IMR-90 (cell line): ENCODE measurements at regions not wholly inside any gene's neighbourhood (a gene's known extent, or its start where the extent isn't known, plus 50 kb on each side); places are given as distances from the start of the nearest gene placed in this dataset.

Source experiments
- ATAC-seq: fragments of 200-7000 bp; cut with Tn5 transposase; 2 replicates; pipeline ENCODE4 v1.9.1; 2020; ENCODE audit warnings: low read depth, mild to moderate bottlenecking, moderate library complexity
- BruUV-seq: library from RNA; stranded (reverse); fragments of 400-500 nt; replicated peaks from 2 replicates; lab custom pipeline; 2021; lab: Mats Ljungman, UMichigan
- CTCF ChIA-PET: fragments of 300-600 bp; formaldehyde crosslinking; extraction: SDS; loops from one replicate; lab custom pipeline; 2021; ENCODE audit warnings: antibody characterized with exemption; lab: Yijun Ruan, JAX
- POLR2A ChIA-PET: fragments of 300-600 bp; sonication (Branson Sonifier 250); formaldehyde crosslinking; loops from one replicate; lab custom pipeline; 2022; ENCODE audit warnings: antibody characterized with exemption; ENCODE audit not compliant: unreplicated experiment; lab: Charles Lee
- DNase-seq: peaks from one replicate; pipeline ENCODE4 v3.0.0; 2013
- H2AFZ ChIP-seq: replicated peaks from 2 replicates; pipeline ENCODE3; 2013; ENCODE audit warnings: low read length, mild to moderate bottlenecking; ENCODE audit not compliant: poor library complexity
- H2AK5ac ChIP-seq: 2 replicates; pipeline ENCODE4 v1.6.1; 2013; ENCODE audit warnings: low read depth, low read length, inconsistent platforms
- H2AK9ac ChIP-seq: replicated peaks from 2 replicates; pipeline ENCODE3; 2013; ENCODE audit warnings: mild to moderate bottlenecking, low read depth, low read length, moderate library complexity; ENCODE audit not compliant: poor library complexity
- H2BK120ac ChIP-seq: 2 replicates; pipeline ENCODE4 v1.6.1; 2013; ENCODE audit warnings: low read depth, low read length, inconsistent platforms
- H2BK15ac ChIP-seq: 3 replicates; pipeline ENCODE4 v1.6.1; 2013; ENCODE audit warnings: low read depth, low read length, inconsistent platforms
- H2BK20ac ChIP-seq: 2 replicates; pipeline ENCODE4 v1.6.1; 2013; ENCODE audit warnings: low read depth, mild to moderate bottlenecking, inconsistent platforms, low read length, moderate library complexity
- H2BK5ac ChIP-seq: 2 replicates; pipeline ENCODE4 v1.6.1; 2013; ENCODE audit warnings: mild to moderate bottlenecking, low read depth, low read length, inconsistent platforms; ENCODE audit not compliant: poor library complexity, severe bottlenecking
- H3K14ac ChIP-seq: replicated peaks from 2 replicates; pipeline ENCODE4 v1.6.1; 2013; ENCODE audit warnings: low read depth, low read length, inconsistent platforms
- H3K18ac ChIP-seq: 2 replicates; pipeline ENCODE4 v1.6.1; 2013; ENCODE audit warnings: low read depth, low read length, control low read depth
- H3K23ac ChIP-seq: 2 replicates; pipeline ENCODE4 v1.6.1; 2013; ENCODE audit warnings: low read depth, low read length, inconsistent platforms
- H3K27ac ChIP-seq: 2 replicates; pipeline ENCODE4 v1.5.1; 2013; ENCODE audit warnings: mild to moderate bottlenecking, control low read depth, low read length; ENCODE audit not compliant: insufficient read depth
- H3K27me3 ChIP-seq: 2 replicates; pipeline ENCODE4 v1.6.1; 2013; ENCODE audit warnings: low read length; ENCODE audit not compliant: control insufficient read depth, insufficient read depth
- H3K36me3 ChIP-seq: 2 replicates; pipeline ENCODE4 v1.6.1; 2013; ENCODE audit warnings: low read length, mixed read lengths; ENCODE audit not compliant: control insufficient read depth, insufficient read depth
- H3K4ac ChIP-seq: 2 replicates; pipeline ENCODE4 v1.6.1; 2013; ENCODE audit warnings: low read depth, low read length, inconsistent platforms
- H3K4me1 ChIP-seq: 2 replicates; pipeline ENCODE4 v1.6.1; 2013; ENCODE audit warnings: low read length, mixed read lengths; ENCODE audit not compliant: control insufficient read depth, insufficient read depth
- H3K4me2 ChIP-seq: 2 replicates; pipeline ENCODE4 v1.6.1; 2013; ENCODE audit warnings: low read depth, mild to moderate bottlenecking, control low read depth, low read length, moderate library complexity
- H3K4me3 ChIP-seq: 2 replicates; pipeline ENCODE4 v1.5.1; 2013; ENCODE audit warnings: low read depth, mild to moderate bottlenecking, control low read depth, low read length, moderate library complexity; ENCODE audit not compliant: insufficient read depth
- H3K56ac ChIP-seq: 2 replicates; pipeline ENCODE4 v1.6.1; 2013; ENCODE audit warnings: low read length, inconsistent platforms; ENCODE audit not compliant: insufficient read depth; ENCODE audit errors: extremely low read depth
- H3K79me1 ChIP-seq, 2 experiments: 2 replicates each; pipeline ENCODE4 v1.6.1; 2013; ENCODE audit warnings: low read length in 2 of 2, inconsistent platforms in 1 of 2, low read depth in 1 of 2
- H3K9ac ChIP-seq: 2 replicates; pipeline ENCODE4 v1.6.1; 2013; ENCODE audit warnings: low read depth, low read length, control low read depth
- H3K9me1 ChIP-seq: 2 replicates; pipeline ENCODE4 v1.6.1; 2013; ENCODE audit warnings: low read length, inconsistent platforms; ENCODE audit not compliant: insufficient read depth
- H3K9me3 ChIP-seq: 2 replicates; pipeline ENCODE4 v1.6.1; 2013; ENCODE audit warnings: low read length; ENCODE audit not compliant: control insufficient read depth, insufficient read depth
- H4K20me1 ChIP-seq: 2 replicates; pipeline ENCODE4 v1.6.1; 2013; ENCODE audit warnings: low read length, inconsistent platforms; ENCODE audit not compliant: insufficient read depth
- H4K5ac ChIP-seq: 2 replicates; pipeline ENCODE4 v1.6.1; 2013; ENCODE audit warnings: mild to moderate bottlenecking, low read depth, low read length, control low read depth
- H4K8ac ChIP-seq, 2 experiments: 2 replicates each; pipeline ENCODE4 v1.6.1; 2013; ENCODE audit warnings: low read depth in 2 of 2, low read length in 2 of 2, control low read depth in 1 of 2, inconsistent platforms in 1 of 2
- H4K91ac ChIP-seq: 2 replicates; pipeline ENCODE4 v1.6.1; 2013; ENCODE audit warnings: low read depth, low read length, inconsistent platforms; ENCODE audit not compliant: insufficient read depth
- BHLHE40 ChIP-seq: fragments of 150-350 bp; IDR thresholded peaks from 2 replicates; pipeline ENCODE4 v1.6.1; 2016; ENCODE audit warnings: mild to moderate bottlenecking, low read depth, low read length
- CEBPB ChIP-seq: IDR thresholded peaks from 2 replicates; pipeline ENCODE4 v1.6.1; 2012; ENCODE audit warnings: low read depth, low read length, improper control_type of control experiment
- CTCF ChIP-seq: conservative IDR thresholded peaks from 2 replicates; pipeline ENCODE4 v1.5.1; 2012; ENCODE audit warnings: mild to moderate bottlenecking, low read depth, low read length, improper control_type of control experiment
- FOS ChIP-seq: fragments of 150-350 bp; IDR thresholded peaks from 2 replicates; pipeline ENCODE4 v1.6.1; 2016; ENCODE audit warnings: low read depth, low read length
- MAFK ChIP-seq: IDR thresholded peaks from 2 replicates; pipeline ENCODE4 v1.6.1; 2012; ENCODE audit warnings: low read depth, low read length, improper control_type of control experiment
- MXI1 ChIP-seq: IDR thresholded peaks from 2 replicates; pipeline ENCODE4 v1.6.1; 2012; ENCODE audit warnings: low read depth, mild to moderate bottlenecking, low read length, moderate library complexity, borderline replicate concordance
- POLR2A ChIP-seq: IDR thresholded peaks from 2 replicates; pipeline ENCODE4 v1.6.1; 2012; ENCODE audit warnings: mild to moderate bottlenecking, low read depth, low read length
- RAD21 ChIP-seq: IDR thresholded peaks from 2 replicates; pipeline ENCODE4 v1.6.1; 2012; ENCODE audit warnings: low read length, improper control_type of control experiment
- RCOR1 ChIP-seq: IDR thresholded peaks from 2 replicates; pipeline ENCODE4 v1.6.1; 2012; ENCODE audit warnings: mild to moderate bottlenecking, low read length, improper control_type of control experiment; ENCODE audit not compliant: insufficient replicate concordance
- USF2 ChIP-seq: fragments of 150-350 bp; IDR thresholded peaks from 2 replicates; pipeline ENCODE4 v1.6.1; 2017; ENCODE audit warnings: mild to moderate bottlenecking, antibody characterized with exemption, low read length, low read depth
- WGBS, 2 experiments: methylation state at CpG; one replicate each; pipeline versions ENCODE4 v1.1.5 to v1.1.7; 2013; ENCODE audit warnings: missing lambda C conversion rate in 2 of 2; ENCODE audit not compliant: insufficient read length in 1 of 2; ENCODE audit errors: extremely low coverage in 2 of 2; 5-methylcytosine and 5-hydroxymethylcytosine counted together
- dilution Hi-C: fragments of 300-500 bp; cut with HindIII; formaldehyde crosslinking; loops from one replicate; pipeline ENCODE4 v1.14.3; 2018; ENCODE audit warnings: low sequenced_read_pairs; ENCODE audit not compliant: unreplicated experiment
- in situ Hi-C: fragments of 300-500 bp; cut with MboI; formaldehyde crosslinking; loops from 3 replicates; pipeline ENCODE4 v1.14.3; 2019; ENCODE audit warnings: low sequenced_read_pairs, inconsistent platforms, mixed read lengths
- intact Hi-C: fragments of 100-400 bp; cut with micrococcal nuclease; formaldehyde crosslinking; loops from 2 replicates; pipeline ENCODE4 v1.10.0; 2022

DNA sequence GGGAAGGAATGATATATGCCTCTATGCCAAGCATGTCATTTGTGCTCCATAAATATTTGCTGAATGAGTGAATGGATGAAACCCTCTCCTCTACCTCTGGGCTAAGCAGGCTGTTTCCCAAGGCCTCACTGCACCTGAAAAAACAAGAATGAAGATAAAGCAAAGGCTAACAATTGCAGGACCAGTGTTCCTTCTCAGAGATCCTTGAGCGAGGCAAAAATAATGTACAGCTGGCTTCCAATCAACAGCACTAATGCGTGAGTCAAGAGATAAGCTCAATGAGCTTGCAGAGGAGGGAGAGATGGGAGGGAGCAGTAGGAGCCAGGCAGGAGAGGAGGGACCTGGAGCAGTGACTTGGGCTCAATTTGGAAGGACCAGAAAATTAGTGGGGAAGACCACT lies 144.5 kb upstream of the NFE2L3 start:
- Histone ChIP-seq H3K36me3 (no peaks in the 10 kb centered on the region), H4K91ac (no peak overlapping the region), H2AK9ac (no peak overlapping the region), H3K4me3 (no peak overlapping the region), H3K23ac (no peak overlapping the region), H2AFZ (no peak overlapping the region), H3K27me3 (no peaks in the 10 kb centered on the region), H3K27ac (no peak overlapping the region), H2BK5ac (no peak overlapping the region), H3K9me3 (no peaks in the 10 kb centered on the region), H4K8ac (no peak overlapping the region), H2AK5ac (no peak overlapping the region), H3K9ac (no peak overlapping the region), H3K14ac (no peak overlapping the region), H4K20me1 (no peaks in the 10 kb centered on the region), H2BK20ac (no peak overlapping the region), H2BK15ac (no peak overlapping the region), H2BK120ac (no peak overlapping the region), H3K56ac (no peak overlapping the region), H4K5ac (no peak overlapping the region), H3K9me1 (no peaks in the 10 kb centered on the region), H3K4me1 (no peaks in the 10 kb centered on the region), H3K4me2 (no peak overlapping the region), H3K18ac (no peak overlapping the region), H3K4ac (no peak overlapping the region), H3K79me1 (no peaks in the 10 kb centered on the region)
- ATAC-seq (no peak), DNase-seq (no peak)
- dilution Hi-C loops: no loop called here
- in situ Hi-C loops: no loop called here
- intact Hi-C loops: no loop called here
- ChIA-PET CTCF (no interaction called here), POLR2A (no interaction called here)
- BruUV-seq: no TSS peak
- TF ChIP-seq MAFK (no peak), USF2 (no peak), RCOR1 (no peak), POLR2A (no peak), MXI1 (no peak), CEBPB (no peak), FOS (no peak), CTCF (no peak), BHLHE40 (no peak), RAD21 (no peak)
- no CpG with 5 or more reads among the region's 2 CpGs for WGBS, 2 experiments
